ENCODE measurements at regions not wholly inside any gene's neighbourhood (a gene's known extent, or its start where the extent isn't known, plus 50 kb on each side); places are given as distances from the start of the nearest gene placed in this dataset.

GRCh38 chr4:32624943-32625603, 1904.9 kb downstream of the PCDH7 start:
- H3K4me3 ChIP-seq: no peak overlapping the region
- H3K36me3 ChIP-seq: no peaks in the 10 kb centered on the region
- no peak overlapping the region for H3K27ac ChIP-seq
- intact Hi-C loops (cut with DNase I): no loop called here
- 81% methylated on average over 7 of the region's 7 CpGs for WGBS
- TF ChIP-seq POLR2AphosphoS5 (IDR thresholded peaks at IDR 0.05): no peak
- TF ChIP-seq POLR2A (IDR thresholded peaks at IDR 0.05): no peak
- TF ChIP-seq, protein P1, sequence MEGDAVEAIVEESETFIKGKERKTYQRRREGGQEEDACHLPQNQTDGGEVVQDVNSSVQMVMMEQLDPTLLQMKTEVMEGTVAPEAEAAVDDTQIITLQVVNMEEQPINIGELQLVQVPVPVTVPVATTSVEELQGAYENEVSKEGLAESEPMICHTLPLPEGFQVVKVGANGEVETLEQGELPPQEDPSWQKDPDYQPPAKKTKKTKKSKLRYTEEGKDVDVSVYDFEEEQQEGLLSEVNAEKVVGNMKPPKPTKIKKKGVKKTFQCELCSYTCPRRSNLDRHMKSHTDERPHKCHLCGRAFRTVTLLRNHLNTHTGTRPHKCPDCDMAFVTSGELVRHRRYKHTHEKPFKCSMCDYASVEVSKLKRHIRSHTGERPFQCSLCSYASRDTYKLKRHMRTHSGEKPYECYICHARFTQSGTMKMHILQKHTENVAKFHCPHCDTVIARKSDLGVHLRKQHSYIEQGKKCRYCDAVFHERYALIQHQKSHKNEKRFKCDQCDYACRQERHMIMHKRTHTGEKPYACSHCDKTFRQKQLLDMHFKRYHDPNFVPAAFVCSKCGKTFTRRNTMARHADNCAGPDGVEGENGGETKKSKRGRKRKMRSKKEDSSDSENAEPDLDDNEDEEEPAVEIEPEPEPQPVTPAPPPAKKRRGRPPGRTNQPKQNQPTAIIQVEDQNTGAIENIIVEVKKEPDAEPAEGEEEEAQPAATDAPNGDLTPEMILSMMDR (IDR thresholded peaks at IDR 0.05): no peak
- H3K27me3 ChIP-seq (replicated peaks; ENCODE audit: insufficient read depth): no peaks in the 10 kb centered on the region
- no peaks in the 10 kb centered on the region for H3K4me1 ChIP-seq (replicated peaks)
- H3K9me3 ChIP-seq: no peaks in the 10 kb centered on the region
- DNase-seq (ENCODE audit: low spot score): no peak

- no peak for DNase-seq (ENCODE audit: low spot score)
- WGBS: 75% methylated on average over 4 of the region's 4 CpGs
- Histone ChIP-seq H3K9me3 (no peaks in the 10 kb centered on the region), H3K27me3 (replicated peaks; ENCODE audit: insufficient read depth) (no peaks in the 10 kb centered on the region), H3K4me1 (replicated peaks) (no peaks in the 10 kb centered on the region), H3K36me3 (no peaks in the 10 kb centered on the region), H3K27ac (no peak overlapping the region), H3K4me3 (no peak overlapping the region)
- intact Hi-C loops (cut with DNase I): no loop called here
- TF ChIP-seq POLR2A (IDR thresholded peaks at IDR 0.05) (no peak), POLR2AphosphoS5 (IDR thresholded peaks at IDR 0.05) (no peak)
- TF ChIP-seq, protein P1 (IDR thresholded peaks at IDR 0.05): no peak
Observed at GRCh38 chr4:32625687-32626337, 1905.6 kb downstream of the PCDH7 start.

GRCh38 chr4:32631831-32632230, 1911.7 kb downstream of the PCDH7 start:
- 73% methylated on average over 3 of the region's 3 CpGs for WGBS
- intact Hi-C loops (cut with DNase I): no loop called here
- H3K36me3 ChIP-seq: no peaks in the 10 kb centered on the region
- no peak for DNase-seq (ENCODE audit: low spot score)
- H3K27me3 ChIP-seq (replicated peaks; ENCODE audit: insufficient read depth): no peaks in the 10 kb centered on the region
- H3K9me3 ChIP-seq: no peaks in the 10 kb centered on the region
- no peaks in the 10 kb centered on the region for H3K4me1 ChIP-seq (replicated peaks)
- H3K27ac ChIP-seq: no peak overlapping the region
- TF ChIP-seq POLR2AphosphoS5 (IDR thresholded peaks at IDR 0.05): no peak
- TF ChIP-seq, protein P1 (IDR thresholded peaks at IDR 0.05): no peak
- TF ChIP-seq POLR2A (IDR thresholded peaks at IDR 0.05): no peak
- no peak overlapping the region for H3K4me3 ChIP-seq

DNA sequence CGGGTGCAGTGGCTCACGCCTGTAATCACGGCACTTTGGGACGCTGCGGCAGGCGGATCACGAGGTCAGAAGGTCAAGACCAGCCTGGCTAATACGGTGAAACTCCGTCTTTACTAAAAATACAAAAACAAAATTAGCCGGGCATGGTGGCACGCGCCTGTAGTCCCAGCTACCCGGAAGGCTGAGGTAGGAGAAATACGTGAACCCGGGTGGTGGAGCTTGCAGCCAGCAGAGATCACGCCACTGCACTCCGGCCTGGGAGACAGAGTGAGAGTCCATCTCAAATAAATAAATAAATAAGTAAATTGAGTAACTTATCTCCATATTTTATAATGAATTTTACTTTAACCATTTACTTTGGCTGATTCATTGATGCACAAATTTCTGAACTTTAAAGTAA, 1913.3 kb downstream of the PCDH7 start:
- Histone ChIP-seq H3K27me3 (replicated peaks; ENCODE audit: insufficient read depth) (no peaks in the 10 kb centered on the region), H3K36me3 (no peaks in the 10 kb centered on the region), H3K27ac (no peak overlapping the region), H3K4me1 (replicated peaks) (no peaks in the 10 kb centered on the region), H3K9me3 (no peaks in the 10 kb centered on the region), H3K4me3 (no peak overlapping the region)
- no peak for TF ChIP-seq POLR2A (IDR thresholded peaks at IDR 0.05)
- TF ChIP-seq, protein P1 (IDR thresholded peaks at IDR 0.05): no peak
- no peak for TF ChIP-seq POLR2AphosphoS5 (IDR thresholded peaks at IDR 0.05)
- intact Hi-C loops (cut with DNase I): no loop called here
- DNase-seq (ENCODE audit: low spot score): no peak
- 95% methylated on average over 17 of the region's 17 CpGs for WGBS

DNA sequence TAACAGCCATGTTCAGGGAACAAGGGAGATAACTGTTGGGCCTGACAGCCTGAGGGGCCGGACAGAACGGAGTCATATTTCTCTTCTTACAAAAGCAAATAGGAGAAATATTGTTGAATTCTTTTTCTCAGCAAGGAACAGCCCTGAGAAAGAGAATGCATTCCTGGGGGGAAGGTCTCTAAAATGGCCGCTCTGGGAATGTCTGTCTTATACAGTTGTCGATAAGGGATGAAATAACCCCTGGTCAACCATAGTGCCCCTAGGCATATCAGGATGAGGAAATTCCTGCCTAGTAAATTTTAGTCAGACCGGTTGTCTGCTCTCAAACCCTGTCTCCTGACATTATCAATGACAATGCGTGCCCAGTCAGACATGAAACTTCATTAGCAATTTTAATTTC, 1925.5 kb downstream of the PCDH7 start:
- intact Hi-C loops (cut with DNase I): no loop called here

More for the DNA sequence above, 1925.5 kb downstream of the PCDH7 start:
- Histone ChIP-seq H3K9me3 (no peaks in the 10 kb centered on the region), H3K27me3 (replicated peaks; ENCODE audit: insufficient read depth) (no peaks in the 10 kb centered on the region), H3K27ac (no peak overlapping the region), H3K4me1 (replicated peaks) (no peaks in the 10 kb centered on the region), H3K4me3 (no peak overlapping the region), H3K36me3 (no peaks in the 10 kb centered on the region)
- 96% methylated on average over 6 of the region's 6 CpGs for WGBS
- TF ChIP-seq POLR2A (IDR thresholded peaks at IDR 0.05) (no peak), POLR2AphosphoS5 (IDR thresholded peaks at IDR 0.05) (no peak)
- TF ChIP-seq, protein P1 (IDR thresholded peaks at IDR 0.05): no peak
- DNase-seq (ENCODE audit: low spot score): no peak
